AG10803 (cell line): ENCODE measurements at regions not wholly inside any gene's neighbourhood (a gene's known extent, or its start where the extent isn't known, plus 50 kb on each side); places are given as distances from the start of the nearest gene placed in this dataset.

Source experiments
- DNase-seq: peaks from one replicate; pipeline ENCODE4 v3.0.0; 2010; ENCODE audit warnings: low read depth
- H3K4me3 ChIP-seq: 2 replicates; pipeline ENCODE4 v1.5.1; 2011; ENCODE audit warnings: mild to moderate bottlenecking, low read length, control low read depth
- CTCF ChIP-seq: conservative IDR thresholded peaks from 2 replicates; pipeline ENCODE4 v1.5.1; 2011; ENCODE audit warnings: mild to moderate bottlenecking, low read length, control low read depth, inconsistent platforms

DNA sequence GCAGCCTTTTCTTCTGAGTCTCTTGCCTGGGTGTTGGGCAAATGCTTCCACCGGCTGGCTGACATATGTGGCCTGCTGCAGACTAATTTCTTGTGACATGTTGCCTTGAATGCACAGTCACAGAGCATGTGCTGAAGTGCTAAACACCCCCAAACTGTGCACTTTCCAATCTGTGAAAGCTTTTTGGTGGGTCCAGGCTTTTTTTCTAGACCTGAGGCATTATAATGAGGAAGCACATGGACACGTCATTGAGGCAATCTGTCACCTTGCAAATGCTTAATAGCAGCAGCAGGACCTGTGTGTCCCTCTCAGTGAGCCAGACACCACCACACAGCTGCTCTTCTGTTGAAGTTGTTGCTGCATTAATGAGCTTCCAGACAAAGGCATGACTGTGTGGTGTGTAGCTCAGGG, 274.7 kb downstream of the ELAVL2 start:
- DNase-seq, result no peak
- no peak for TF ChIP-seq CTCF
- H3K4me3 ChIP-seq, result no peak overlapping the region

GRCh38 chr9:23551929-23552707, 273.9 kb downstream of the ELAVL2 start:
- H3K4me3 ChIP-seq, result no peak overlapping the region
- no peak for TF ChIP-seq CTCF
- DNase-seq, result no peak

DNA sequence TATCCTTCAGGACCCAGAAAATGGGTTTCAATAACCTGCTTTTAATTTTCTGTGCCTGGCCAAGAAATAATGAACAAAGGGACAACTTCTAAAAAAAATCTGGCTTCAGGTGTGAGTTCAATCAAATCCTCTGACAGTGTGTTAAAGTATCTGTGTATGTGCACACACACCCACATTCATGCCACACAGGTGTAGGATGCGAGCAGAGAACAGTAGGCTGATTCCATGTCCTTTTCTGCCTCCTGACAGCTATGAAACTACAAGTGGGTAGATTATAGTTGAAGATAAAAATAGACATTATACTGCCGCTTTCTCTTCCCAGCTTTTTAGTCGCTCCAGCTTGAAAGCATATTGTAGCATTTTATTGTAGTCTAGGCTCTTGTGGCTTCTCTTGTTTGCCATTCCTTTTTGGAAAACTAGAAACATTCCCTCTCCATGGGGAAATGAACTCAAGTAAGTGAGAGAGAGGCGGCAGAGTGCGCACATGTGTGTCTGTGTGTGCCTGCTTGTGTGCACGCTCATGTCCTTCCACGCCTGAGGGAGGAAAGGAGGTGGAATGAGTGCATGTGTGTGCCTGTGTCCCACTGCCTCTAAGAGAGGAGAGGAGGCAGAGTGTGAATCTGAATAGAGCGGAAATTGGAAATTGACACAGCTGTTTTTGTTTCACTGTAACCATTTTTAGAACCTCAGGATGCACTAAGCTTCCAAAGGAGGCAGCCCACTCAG, 273.0 kb downstream of the ELAVL2 start:
- TF ChIP-seq CTCF, result no peak
- no peak for DNase-seq
- H3K4me3 ChIP-seq, result no peak overlapping the region

DNA sequence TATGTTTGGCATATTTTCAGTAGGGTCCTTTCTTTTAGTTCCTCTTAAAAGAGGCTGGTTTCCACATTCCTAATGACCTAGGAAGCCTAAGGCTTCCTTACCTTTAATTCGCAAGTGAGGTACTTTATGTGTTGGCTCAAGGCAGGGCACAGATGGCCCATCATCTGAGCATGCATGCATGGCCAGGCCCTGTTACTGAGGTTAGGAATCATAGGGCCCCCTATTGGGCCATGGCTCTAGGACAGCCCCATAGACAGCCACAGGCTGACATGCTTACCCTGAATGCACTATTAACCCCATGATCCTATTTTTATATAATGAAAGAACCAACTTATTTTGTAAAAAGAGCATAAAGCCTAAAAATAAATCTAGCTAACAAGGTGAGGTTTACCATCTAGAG, 271.4 kb downstream of the ELAVL2 start:
- no peak overlapping the region for H3K4me3 ChIP-seq
- DNase-seq, result no peak
- no peak for TF ChIP-seq CTCF

DNA sequence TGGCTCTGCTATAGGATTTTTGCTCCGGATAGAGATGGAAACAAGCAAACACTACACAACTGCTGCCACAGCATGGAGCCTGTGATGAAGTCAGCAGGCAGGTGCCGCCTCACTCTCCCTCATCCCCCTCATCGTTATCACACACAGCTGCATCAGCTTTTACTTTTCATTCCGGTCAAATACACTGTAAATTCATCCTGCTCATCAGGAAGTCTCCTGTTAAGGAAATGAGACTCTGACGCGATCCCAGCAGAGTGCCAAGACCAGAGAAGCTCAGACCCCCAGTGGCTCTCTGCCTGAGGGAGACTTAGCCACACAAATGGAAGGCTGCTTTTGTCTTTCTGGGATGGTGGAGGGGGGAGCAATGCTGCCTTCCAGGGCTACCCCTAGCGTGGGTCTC, 270.2 kb downstream of the ELAVL2 start:
- no peak overlapping the region for H3K4me3 ChIP-seq
- no peak for TF ChIP-seq CTCF

DNA sequence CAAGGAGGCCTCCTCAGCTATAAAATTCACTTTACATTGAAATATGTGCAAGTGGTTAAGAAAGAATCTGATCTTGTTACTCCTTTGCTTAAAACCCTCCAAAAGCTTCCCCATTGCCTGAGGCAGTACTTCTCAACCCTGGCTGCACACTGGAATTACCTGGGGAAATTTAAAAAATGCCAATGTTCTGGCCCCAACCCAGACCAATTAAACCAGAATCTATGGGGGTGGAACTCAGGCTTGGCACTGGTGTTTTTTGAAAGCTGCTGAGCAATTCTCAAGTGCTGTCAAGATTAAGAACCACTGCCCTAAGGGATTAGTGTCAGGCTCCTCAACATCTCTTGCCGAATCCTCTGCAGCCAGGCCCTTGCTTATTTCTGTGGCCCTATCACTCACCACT, 269.6 kb downstream of the ELAVL2 start:
- DNase-seq, result no peak
- TF ChIP-seq CTCF, result no peak
- H3K4me3 ChIP-seq, result no peak overlapping the region

More for the DNA sequence above, 270.2 kb downstream of the ELAVL2 start:
- no peak for DNase-seq

GRCh38 chr9:23557689-23558088, 268.4 kb downstream of the ELAVL2 start:
- DNase-seq, result peak; percentile 5
- TF ChIP-seq CTCF, result no peak
- no peak overlapping the region for H3K4me3 ChIP-seq
